Endothelial cell of umbilical vein (primary cell): ENCODE measurements at regions not wholly inside any gene's neighbourhood (a gene's known extent, or its start where the extent isn't known, plus 50 kb on each side); places are given as distances from the start of the nearest gene placed in this dataset.

Source experiments
- EZH2 ChIP-seq: IDR thresholded peaks from 2 replicates; pipeline ENCODE4 v1.6.1; 2012; ENCODE audit warnings: borderline replicate concordance, low read depth, mild to moderate bottlenecking, moderate library complexity, low read length, inconsistent platforms; ENCODE audit not compliant: severe bottlenecking
- FOS ChIP-seq: IDR thresholded peaks from 2 replicates; pipeline ENCODE4 v1.6.1; 2011; ENCODE audit warnings: mild to moderate bottlenecking, low read length, moderate library complexity, borderline replicate concordance; ENCODE audit not compliant: insufficient read depth
- GATA2 ChIP-seq: IDR thresholded peaks from 2 replicates; pipeline ENCODE4 v1.7.0; 2011; ENCODE audit warnings: low read depth, mild to moderate bottlenecking, moderate library complexity, mixed read lengths, low read length; ENCODE audit not compliant: insufficient read length, insufficient read depth
- JUN ChIP-seq: IDR thresholded peaks from 2 replicates; pipeline ENCODE4 v1.6.1; 2011; ENCODE audit warnings: borderline replicate concordance, low read depth; ENCODE audit not compliant: insufficient read length, insufficient read depth
- MYC ChIP-seq: IDR thresholded peaks from one replicate; pipeline ENCODE4 v1.6.1; 2011; ENCODE audit warnings: mild to moderate bottlenecking, low read depth, low read length
- POLR2A ChIP-seq: IDR thresholded peaks from 2 replicates; pipeline ENCODE4 v1.6.1; 2012; ENCODE audit warnings: low read depth, mild to moderate bottlenecking, control low read depth, low read length
- POLR2AphosphoS5 ChIP-seq: IDR thresholded peaks from 2 replicates; pipeline ENCODE4 v1.6.1; 2012; ENCODE audit warnings: low read depth, mild to moderate bottlenecking, control low read depth, low read length, moderate library complexity; ENCODE audit not compliant: insufficient read depth
- TF ChIP-seq, protein P1 (sequence below), 2 donors: IDR thresholded peaks; 1 replicate in 1 of 2; 2 replicates in 1 of 2; pipeline ENCODE4 v1.5.1; 2011; ENCODE audit warnings: low read length in 2 of 2, mild to moderate bottlenecking in 2 of 2, moderate library complexity in 2 of 2, control low read depth in 1 of 2, inconsistent platforms in 1 of 2, low read depth in 1 of 2; ENCODE audit not compliant: insufficient read depth in 1 of 2; ENCODE audit errors: extremely low read depth in 1 of 2
- TF ChIP-seq, protein P2 (sequence below): IDR thresholded peaks from 2 replicates; pipeline ENCODE4 v1.6.1; 2011; ENCODE audit not compliant: insufficient read depth, insufficient read length

DNA sequence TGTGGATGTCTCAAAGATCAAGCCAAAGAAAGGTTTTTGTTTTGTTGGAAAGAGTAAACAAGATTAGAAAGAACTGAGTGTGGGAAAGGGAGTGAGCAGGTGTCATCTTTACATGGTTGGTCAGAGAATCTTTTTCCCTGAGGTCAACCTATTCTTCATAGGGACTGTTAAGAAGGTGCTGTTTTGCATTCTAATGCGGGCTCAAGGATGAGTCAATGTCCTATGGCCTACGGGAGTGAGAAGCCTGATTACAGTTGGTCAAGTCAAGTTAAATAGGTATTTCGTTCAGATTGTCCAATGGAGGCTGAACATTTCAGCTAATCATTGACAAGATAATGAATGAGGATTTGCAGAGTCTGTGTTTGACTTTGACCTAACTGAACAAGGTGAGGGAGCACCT is 491.2 kb upstream of the PDZRN3 start:
- TF ChIP-seq, protein P1, sequence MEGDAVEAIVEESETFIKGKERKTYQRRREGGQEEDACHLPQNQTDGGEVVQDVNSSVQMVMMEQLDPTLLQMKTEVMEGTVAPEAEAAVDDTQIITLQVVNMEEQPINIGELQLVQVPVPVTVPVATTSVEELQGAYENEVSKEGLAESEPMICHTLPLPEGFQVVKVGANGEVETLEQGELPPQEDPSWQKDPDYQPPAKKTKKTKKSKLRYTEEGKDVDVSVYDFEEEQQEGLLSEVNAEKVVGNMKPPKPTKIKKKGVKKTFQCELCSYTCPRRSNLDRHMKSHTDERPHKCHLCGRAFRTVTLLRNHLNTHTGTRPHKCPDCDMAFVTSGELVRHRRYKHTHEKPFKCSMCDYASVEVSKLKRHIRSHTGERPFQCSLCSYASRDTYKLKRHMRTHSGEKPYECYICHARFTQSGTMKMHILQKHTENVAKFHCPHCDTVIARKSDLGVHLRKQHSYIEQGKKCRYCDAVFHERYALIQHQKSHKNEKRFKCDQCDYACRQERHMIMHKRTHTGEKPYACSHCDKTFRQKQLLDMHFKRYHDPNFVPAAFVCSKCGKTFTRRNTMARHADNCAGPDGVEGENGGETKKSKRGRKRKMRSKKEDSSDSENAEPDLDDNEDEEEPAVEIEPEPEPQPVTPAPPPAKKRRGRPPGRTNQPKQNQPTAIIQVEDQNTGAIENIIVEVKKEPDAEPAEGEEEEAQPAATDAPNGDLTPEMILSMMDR (IDR thresholded peaks at IDR 0.05; ENCODE audit: extremely low read depth in 1 of 2, insufficient read depth in 1 of 2, low read depth in 1 of 2, low read length in 2 of 2) = no peak
- TF ChIP-seq POLR2A (no peak), EZH2 (no peak), POLR2AphosphoS5 (no peak), JUN (no peak), GATA2 (no peak), FOS (no peak), MYC (no peak)
- TF ChIP-seq, protein P2, sequence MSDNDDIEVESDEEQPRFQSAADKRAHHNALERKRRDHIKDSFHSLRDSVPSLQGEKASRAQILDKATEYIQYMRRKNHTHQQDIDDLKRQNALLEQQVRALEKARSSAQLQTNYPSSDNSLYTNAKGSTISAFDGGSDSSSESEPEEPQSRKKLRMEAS = no peak
